SK-N-MC (cell line): ENCODE measurements at regions not wholly inside any gene's neighbourhood (a gene's known extent, or its start where the extent isn't known, plus 50 kb on each side); places are given as distances from the start of the nearest gene placed in this dataset.
A peak's percentile ranks its signal among the peaks of the same experiment; 100 is the strongest.

Source experiments
- EZH2 ChIP-seq: fragments of 200-600 bp; sonication (generic); IDR thresholded peaks from one replicate; pipeline ENCODE4 v1.6.1; 2017; ENCODE audit warnings: antibody characterized with exemption
- FOXP2 ChIP-seq: optimal IDR thresholded peaks from 2 replicates; pipeline ENCODE3; 2011; ENCODE audit warnings: mild to moderate bottlenecking, moderate library complexity; ENCODE audit not compliant: insufficient read depth; ENCODE audit errors: extremely low read length, control extremely low read depth
- POLR2AphosphoS5 ChIP-seq: IDR thresholded peaks from 2 replicates; pipeline ENCODE4 v1.6.1; 2012; ENCODE audit warnings: mild to moderate bottlenecking, low read depth, low read length, borderline replicate concordance

GRCh38 chr6:139474145-139475108 lies 100.0 kb upstream of the CITED2 start:
- no peak for TF ChIP-seq EZH2
- TF ChIP-seq POLR2AphosphoS5 = peak; percentile 43; the same call in 1 of the 2 replicates
- peak; percentile 97 for TF ChIP-seq FOXP2
